Transverse colon (tissue), 4 donors: ENCODE measurements at regions not wholly inside any gene's neighbourhood (a gene's known extent, or its start where the extent isn't known, plus 50 kb on each side); places are given as distances from the start of the nearest gene placed in this dataset.

Experiments
- DNase-seq: peaks from one replicate; pipeline ENCODE4 v3.0.0-alpha.2; 2019
- H3K27ac ChIP-seq, 4 donors: fragments of 200-600 bp; sonication (generic); 2 replicates each; pipeline ENCODE4 v1.5.1; 2016 to 2018; ENCODE audit warnings: inconsistent platforms in 4 of 4
- H3K27me3 ChIP-seq: fragments of 200-600 bp; sonication (generic); 2 replicates; pipeline ENCODE4 v1.5.1; 2017; ENCODE audit warnings: inconsistent platforms
- H3K36me3 ChIP-seq, 4 donors: fragments of 200-600 bp; sonication (generic); 2 replicates each; pipeline ENCODE4 v1.5.1; 2017 to 2019; ENCODE audit warnings: inconsistent platforms in 4 of 4
- H3K4me1 ChIP-seq, 4 donors: fragments of 200-600 bp; sonication (generic); 2 replicates each; pipeline ENCODE4 v1.5.1; 2017 to 2020; ENCODE audit warnings: inconsistent platforms in 4 of 4
- H3K4me3 ChIP-seq, 4 donors: fragments of 200-600 bp; sonication (generic); 1 replicate in 1 of 4; 2 replicates in 3 of 4; pipeline versions ENCODE4 v1.5.1 to v1.6.1; 2017 to 2019; ENCODE audit warnings: inconsistent platforms in 4 of 4
- H3K9me3 ChIP-seq, 2 donors: fragments of 200-600 bp; sonication (generic); 2 replicates each; pipeline ENCODE4 v1.5.1; 2017 to 2019; ENCODE audit warnings: inconsistent platforms in 2 of 2
- EP300 ChIP-seq: sonication (generic); formaldehyde crosslinking; IDR thresholded peaks from one replicate; pipeline ENCODE4 v1.6.1; 2017; ENCODE audit warnings: antibody characterized with exemption, low read depth
- POLR2A ChIP-seq: fragments of 450-650 bp; IDR thresholded peaks from one replicate; pipeline ENCODE4 v1.6.1; 2016; ENCODE audit warnings: antibody characterized with exemption, mild to moderate bottlenecking, moderate library complexity
- POLR2AphosphoS5 ChIP-seq, 3 donors: sonication (generic); formaldehyde crosslinking; IDR thresholded peaks; one replicate each; pipeline ENCODE4 v1.6.1; 2016; ENCODE audit warnings: antibody characterized with exemption in 3 of 3
- WGBS, 2 donors: methylation state at CpG; one replicate each; pipeline ENCODE4 v1.1.5; 2018; ENCODE audit warnings: low coverage in 1 of 2; 5-methylcytosine and 5-hydroxymethylcytosine counted together
- in situ Hi-C, 4 donors: fragments of 200-750 bp; cut with MboI; loops; one replicate each; pipeline versions ENCODE4 v1.15.0 to v1.15.1; 2017; ENCODE audit warnings: low sequenced_read_pairs in 3 of 4, low pct_ligation_motif_present in 1 of 4, low pct_unique_long_range_greater_than_20kb in 1 of 4
- intact Hi-C: fragments of 100-400 bp; cut with DNase I; formaldehyde crosslinking; loops from one replicate; pipeline ENCODE4 v1.15.1; 2023; ENCODE audit warnings: low total_unique reads
- TF ChIP-seq, protein P1 (sequence below), 5 experiments: fragments of 200-600 bp in 3 of 5; fragments of 450-650 bp in 2 of 5; sonication (generic) in 3 of 5; IDR thresholded peaks; 1 replicate in 2 of 5; 2 replicates in 3 of 5; pipeline ENCODE4 v1.5.1; 2016 to 2017; ENCODE audit warnings: antibody characterized with exemption in 5 of 5, inconsistent platforms in 3 of 5, mild to moderate bottlenecking in 2 of 5, moderate library complexity in 1 of 5

DNA sequence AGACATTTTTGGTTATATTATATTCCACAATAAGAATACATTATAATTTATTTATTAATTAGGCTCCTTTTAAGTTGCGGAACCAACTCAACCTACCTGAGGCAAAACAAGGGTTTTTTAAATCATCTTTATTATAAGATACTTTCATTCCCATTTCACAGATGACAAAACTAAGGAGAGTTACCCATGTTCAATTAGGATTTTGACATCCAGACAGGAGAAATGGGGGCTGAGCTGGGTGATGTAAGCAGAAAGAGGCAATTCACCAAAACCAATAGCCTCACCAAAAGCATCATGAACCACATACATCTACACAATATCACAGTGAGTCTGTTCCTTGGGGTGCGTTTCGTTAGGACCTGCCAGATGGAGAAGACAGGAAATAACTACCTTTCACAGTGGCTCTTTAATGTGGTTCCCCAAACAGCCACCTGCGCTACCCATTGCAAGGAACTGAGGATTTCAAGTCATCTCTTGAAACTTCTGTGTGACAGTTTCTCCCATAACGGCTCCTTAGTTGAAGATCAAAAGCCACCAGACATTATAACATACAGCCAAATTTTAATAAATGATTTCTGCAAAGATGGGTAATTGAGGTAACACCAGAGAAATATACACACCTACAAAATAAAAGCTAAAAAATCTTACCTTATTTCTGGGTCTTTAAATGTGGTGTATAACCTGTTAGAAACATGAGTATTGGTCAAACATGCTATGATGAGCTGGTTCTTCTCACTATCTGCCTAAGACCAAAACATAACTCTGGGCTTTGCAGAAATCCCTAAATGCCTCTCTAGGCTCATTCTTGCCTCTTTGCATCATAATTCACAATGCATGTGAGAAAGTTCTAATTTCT lies 190.6 kb upstream of the LEF1 start:
- H3K27ac ChIP-seq: no peak overlapping the region
- DNase-seq: no peak
- H3K4me3 ChIP-seq: no peak overlapping the region
- intact Hi-C loops (no loop called here), in situ Hi-C loops (no loop called here)
- H3K36me3 ChIP-seq: no peaks in the 10 kb centered on the region
- H3K4me1 ChIP-seq: no peaks in the 10 kb centered on the region
- TF ChIP-seq POLR2AphosphoS5 (IDR thresholded peaks at IDR 0.05): no peak
- TF ChIP-seq, protein P1, sequence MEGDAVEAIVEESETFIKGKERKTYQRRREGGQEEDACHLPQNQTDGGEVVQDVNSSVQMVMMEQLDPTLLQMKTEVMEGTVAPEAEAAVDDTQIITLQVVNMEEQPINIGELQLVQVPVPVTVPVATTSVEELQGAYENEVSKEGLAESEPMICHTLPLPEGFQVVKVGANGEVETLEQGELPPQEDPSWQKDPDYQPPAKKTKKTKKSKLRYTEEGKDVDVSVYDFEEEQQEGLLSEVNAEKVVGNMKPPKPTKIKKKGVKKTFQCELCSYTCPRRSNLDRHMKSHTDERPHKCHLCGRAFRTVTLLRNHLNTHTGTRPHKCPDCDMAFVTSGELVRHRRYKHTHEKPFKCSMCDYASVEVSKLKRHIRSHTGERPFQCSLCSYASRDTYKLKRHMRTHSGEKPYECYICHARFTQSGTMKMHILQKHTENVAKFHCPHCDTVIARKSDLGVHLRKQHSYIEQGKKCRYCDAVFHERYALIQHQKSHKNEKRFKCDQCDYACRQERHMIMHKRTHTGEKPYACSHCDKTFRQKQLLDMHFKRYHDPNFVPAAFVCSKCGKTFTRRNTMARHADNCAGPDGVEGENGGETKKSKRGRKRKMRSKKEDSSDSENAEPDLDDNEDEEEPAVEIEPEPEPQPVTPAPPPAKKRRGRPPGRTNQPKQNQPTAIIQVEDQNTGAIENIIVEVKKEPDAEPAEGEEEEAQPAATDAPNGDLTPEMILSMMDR (IDR thresholded peaks at IDR 0.05): no peak
- TF ChIP-seq POLR2A: no peak
- no peak for TF ChIP-seq EP300
- WGBS, 2 donors: 78 to 91% methylated on average over 5 of the region's 5 CpGs
- no peaks in the 10 kb centered on the region for H3K9me3 ChIP-seq
- no peaks in the 10 kb centered on the region for H3K27me3 ChIP-seq

DNA sequence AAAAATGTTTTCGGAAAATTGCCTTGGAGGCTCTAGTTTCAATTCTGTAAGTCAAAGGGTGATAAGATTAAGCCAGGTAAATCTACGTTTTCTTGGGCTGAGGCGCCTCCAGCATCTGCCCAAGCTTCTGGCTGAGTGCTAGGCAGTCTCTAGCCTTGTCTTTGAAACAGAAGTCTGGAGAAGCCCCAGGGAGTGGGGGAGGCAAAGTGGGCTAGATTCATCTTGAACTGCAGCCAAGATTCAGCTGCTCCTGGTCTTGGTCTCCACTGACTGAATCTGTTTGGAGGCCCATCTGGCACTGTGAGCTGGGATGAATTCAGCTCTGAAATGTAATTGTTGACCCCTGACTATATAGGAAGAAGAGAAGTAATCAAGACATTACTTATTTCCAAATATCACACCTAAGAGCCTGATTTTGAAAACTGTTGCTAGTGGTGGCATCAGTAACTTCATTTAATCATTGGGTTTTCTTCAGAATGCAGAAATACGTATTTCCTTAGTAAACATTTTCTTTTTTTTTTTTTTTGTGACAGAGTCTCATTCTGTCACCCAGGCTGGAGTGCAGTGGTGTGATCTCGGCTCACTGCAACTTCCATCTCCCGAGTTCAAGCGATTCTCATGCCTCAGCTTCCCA lies 187.3 kb upstream of the LEF1 start:
- Histone ChIP-seq H3K4me1 (peaks cover 0 to 23% (median 15%) of the 10 kb centered on the region in 4 donors), H3K27ac (no peak overlapping the region), H3K27me3 (no peaks in the 10 kb centered on the region), H3K36me3 (no peaks in the 10 kb centered on the region), H3K9me3 (no peaks in the 10 kb centered on the region), H3K4me3 (no peak overlapping the region)
- 85 to 92% methylated on average over 5 to 7 of the region's 7 CpGs for WGBS, 2 donors
- intact Hi-C loops (no loop called here), in situ Hi-C loops (no loop called here)
- TF ChIP-seq, protein P1 (IDR thresholded peaks at IDR 0.05): no peak
- TF ChIP-seq POLR2A (no peak), EP300 (no peak), POLR2AphosphoS5 (IDR thresholded peaks at IDR 0.05) (no peak)
- no peak for DNase-seq

DNA sequence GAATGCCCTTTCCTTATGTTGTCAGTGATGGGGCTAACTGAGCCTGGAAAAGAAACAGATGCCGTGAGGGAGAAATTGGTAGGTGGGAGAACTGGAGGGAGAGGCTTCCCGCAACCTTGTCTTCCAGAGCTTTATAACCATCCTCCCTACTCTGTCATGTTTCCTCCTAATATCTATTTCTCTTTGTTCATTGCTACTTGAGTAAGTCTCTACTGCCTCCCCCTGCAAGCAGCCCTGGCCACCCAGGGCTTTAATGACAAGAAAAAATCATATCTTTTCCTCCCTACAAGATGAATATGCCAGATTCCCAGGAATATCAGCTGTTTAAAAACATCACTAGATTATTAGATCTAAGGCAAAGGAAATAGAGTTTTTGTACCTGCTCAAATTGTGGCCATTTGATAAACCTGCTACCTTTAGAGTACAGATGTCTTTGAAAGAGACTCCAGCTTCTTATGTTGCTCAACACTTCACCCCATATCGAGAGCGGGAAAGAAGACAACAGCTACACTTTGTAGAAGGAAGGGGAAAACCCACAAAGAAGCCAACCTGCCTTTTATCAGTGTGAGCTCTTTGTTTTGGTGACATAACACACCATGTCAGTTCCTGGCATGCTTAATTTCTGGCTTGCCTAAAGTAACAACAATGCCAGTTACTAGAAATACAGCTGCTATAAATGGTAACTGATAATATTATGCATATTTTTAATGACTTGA lies 186.6 kb upstream of the LEF1 start:
- Histone ChIP-seq H3K4me3 (no peak overlapping the region), H3K36me3 (no peaks in the 10 kb centered on the region), H3K4me1 (peaks cover 0 to 23% (median 15%) of the 10 kb centered on the region in 4 donors), H3K27ac (no peak overlapping the region), H3K27me3 (no peaks in the 10 kb centered on the region), H3K9me3 (no peaks in the 10 kb centered on the region)
- 51 to 85% methylated on average over 4 of the region's 4 CpGs for WGBS, 2 donors
- in situ Hi-C loops (no loop called here), intact Hi-C loops (no loop called here)
- TF ChIP-seq EP300 (no peak), POLR2A (no peak), POLR2AphosphoS5 (IDR thresholded peaks at IDR 0.05) (no peak)
- TF ChIP-seq, protein P1 (IDR thresholded peaks at IDR 0.05): no peak
- no peak for DNase-seq

DNA sequence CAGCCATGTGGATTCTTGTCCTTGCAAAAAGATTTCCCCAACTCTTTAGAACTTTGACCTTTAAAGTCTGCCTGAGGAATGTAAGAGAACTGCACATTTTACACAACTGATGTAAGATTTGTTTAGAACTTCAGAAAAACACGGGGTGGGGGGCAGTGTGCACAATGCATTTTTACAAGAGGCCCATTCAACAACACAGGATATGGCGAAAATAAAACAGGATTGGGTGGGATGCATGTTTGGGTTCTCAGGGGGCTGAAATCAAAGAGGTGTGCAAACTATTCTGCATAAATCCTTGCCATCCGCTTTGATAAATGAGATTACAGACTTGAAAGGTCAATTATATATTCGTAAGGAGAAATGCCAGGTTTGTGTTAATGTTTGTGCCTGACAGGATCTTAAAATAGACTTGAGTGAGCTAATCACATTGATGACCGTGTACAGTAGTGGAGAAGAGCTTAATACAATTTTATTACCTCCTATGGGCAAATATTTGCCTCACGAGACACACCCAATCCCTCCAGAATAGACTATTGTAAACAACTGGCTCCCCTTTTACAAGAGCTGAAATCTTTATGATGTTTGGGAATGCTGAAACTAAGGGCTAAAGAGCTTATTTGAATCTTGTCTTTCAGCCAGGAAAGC lies 184.1 kb upstream of the LEF1 start:
- Histone ChIP-seq H3K27me3 (no peaks in the 10 kb centered on the region), H3K9me3 (no peaks in the 10 kb centered on the region), H3K4me1 (peaks cover 0 to 23% (median 15%) of the 10 kb centered on the region in 4 donors), H3K36me3 (no peaks in the 10 kb centered on the region), H3K27ac (no peak overlapping the region), H3K4me3 (no peak overlapping the region)
- 27 to 43% methylated on average over 4 to 6 of the region's 6 CpGs for WGBS, 2 donors
- intact Hi-C loops (no loop called here), in situ Hi-C loops (no loop called here)
- TF ChIP-seq, protein P1 (IDR thresholded peaks at IDR 0.05): no peak
- no peak for DNase-seq
